Testis (tissue), 2 donors: ENCODE measurements at regions not wholly inside any gene's neighbourhood (a gene's known extent, or its start where the extent isn't known, plus 50 kb on each side); places are given as distances from the start of the nearest gene placed in this dataset.

ENCODE experiments used
- CTCF ChIP-seq, 3 experiments: fragments of 450-650 bp in 2 of 3; fragments of 200-600 bp in 1 of 3; sonication (generic) in 1 of 3; IDR thresholded peaks; one replicate each; pipeline ENCODE4 v1.5.1; 2016 to 2019; ENCODE audit warnings: antibody characterized with exemption in 3 of 3, mild to moderate bottlenecking in 2 of 3, moderate library complexity in 1 of 3
- POLR2A ChIP-seq: fragments of 450-650 bp; IDR thresholded peaks from one replicate; pipeline ENCODE4 v1.6.1; 2017; ENCODE audit warnings: antibody characterized with exemption, mild to moderate bottlenecking, moderate library complexity

GRCh38 chr9:99374793-99375192 is 152.7 kb downstream of the SEC61B start:
- TF ChIP-seq POLR2A (no peak), CTCF (IDR thresholded peaks at IDR 0.05) (no peak)
